Left cardiac atrium (tissue), 4 donors: ENCODE measurements at regions not wholly inside any gene's neighbourhood (a gene's known extent, or its start where the extent isn't known, plus 50 kb on each side); places are given as distances from the start of the nearest gene placed in this dataset.

Source experiments
- ATAC-seq, 2 donors: fragments of 200-7000 bp; cut with Tn5 transposase; one replicate each; pipeline ENCODE4 v1.9.1; 2020; ENCODE audit warnings: mild to moderate bottlenecking in 2 of 2, moderate library complexity in 2 of 2
- DNase-seq: peaks from one replicate; pipeline ENCODE4 v3.0.0-alpha.2; 2020
- intact Hi-C, 2 donors: fragments of 100-400 bp; cut with DNase I; formaldehyde crosslinking; loops; one replicate each; pipeline versions ENCODE4 v1.14.1 to v1.15.1; 2022 to 2023
- donor health status: DM: no; HTN: yes; CAD: no.
- donor health status: DM: no; HTN: yes; CAD: no; lungs with severe emphysema.
- donor health status: DM: yes; HTN: yes; CAD: no.
- donor health status: Dilated cardiomyopathy.

DNA sequence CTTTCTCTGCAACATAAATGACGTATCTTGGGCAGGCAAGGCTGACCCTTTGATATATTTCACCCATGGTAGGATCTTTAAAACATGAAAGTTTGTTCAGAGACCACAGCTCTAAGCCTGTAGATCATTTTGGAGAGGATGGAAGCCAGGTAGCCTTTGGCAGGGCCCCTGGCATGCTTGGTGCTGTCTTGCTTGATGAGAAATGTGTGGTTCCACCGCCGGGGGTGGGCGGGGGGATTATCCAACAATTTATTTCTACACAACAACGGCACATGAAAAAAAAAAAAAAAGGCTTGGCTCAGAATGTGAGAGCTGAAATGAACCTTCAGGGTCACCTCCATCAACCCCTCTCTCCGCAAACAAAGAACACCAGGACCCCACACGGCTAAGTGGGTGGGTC lies 112.9 kb upstream of the MBNL2 start:
- intact Hi-C loops = loop anchor here in 1 of 2 donors (5.0 kb wide), 1 partner anchor 253 kb away; no protein-coding TSS in a partner anchor
- no peak for ATAC-seq
- no peak for DNase-seq

DNA sequence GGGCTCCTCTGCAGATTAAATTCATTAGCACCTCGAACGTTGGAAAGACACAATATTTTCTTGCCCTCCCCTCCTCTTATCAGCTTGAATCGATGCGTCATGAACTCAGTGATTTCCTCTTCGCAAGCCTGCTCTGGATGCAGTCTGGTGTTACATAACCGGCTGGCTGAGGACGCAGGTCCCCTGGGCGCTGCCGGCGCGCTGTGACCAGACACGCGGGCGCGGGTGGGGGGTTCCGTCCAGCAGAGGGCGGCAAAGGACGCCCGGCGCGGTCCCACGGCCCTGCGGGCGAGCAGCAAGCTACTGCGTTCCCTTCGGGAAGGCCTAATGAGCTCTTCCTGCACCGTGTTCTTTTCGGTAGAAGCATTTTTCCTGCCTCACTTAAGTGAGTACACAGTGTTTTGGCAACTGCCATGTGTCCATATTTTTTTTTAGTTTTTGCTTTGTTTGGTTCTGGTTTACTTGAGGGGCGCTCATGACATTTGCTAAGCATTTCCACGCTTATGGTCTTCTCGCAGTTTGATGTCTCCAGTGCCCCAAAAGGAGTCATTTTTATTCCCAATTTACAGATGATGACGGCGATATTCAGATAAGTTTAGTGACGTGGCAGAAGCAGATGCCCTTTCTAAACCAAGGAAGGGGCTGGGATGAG lies 112.2 kb upstream of the MBNL2 start:
- ATAC-seq = peak; percentile 95 to 98
- intact Hi-C loops = loop anchor here (2.0 to 10.0 kb wide), 6 partner anchors 102 to 252 kb away; no protein-coding TSS in a partner anchor
- peak; percentile 93 for DNase-seq

DNA sequence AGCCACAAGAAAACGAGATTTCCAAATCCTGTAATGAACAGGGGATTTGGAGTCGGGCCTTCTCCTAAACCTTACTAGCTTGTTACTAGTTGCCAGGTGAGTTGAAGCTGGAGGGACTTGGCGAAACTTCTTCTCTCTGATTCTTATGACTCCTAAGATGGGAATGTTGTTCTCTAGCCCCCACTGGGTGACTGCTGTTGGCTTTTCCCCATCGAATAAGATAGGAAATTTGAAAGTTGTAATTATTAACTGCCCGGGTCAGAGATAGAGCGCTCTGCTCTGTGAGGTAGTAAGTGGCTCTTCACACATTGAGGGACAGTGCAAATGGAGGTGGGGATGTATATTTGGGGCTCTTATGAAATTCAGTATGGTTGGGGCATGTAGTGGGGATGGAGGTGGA lies 111.2 kb upstream of the MBNL2 start:
- no peak for DNase-seq
- intact Hi-C loops = loop anchor here (2.0 to 10.0 kb wide), 5 partner anchors 101 to 248 kb away; no protein-coding TSS in a partner anchor

DNA sequence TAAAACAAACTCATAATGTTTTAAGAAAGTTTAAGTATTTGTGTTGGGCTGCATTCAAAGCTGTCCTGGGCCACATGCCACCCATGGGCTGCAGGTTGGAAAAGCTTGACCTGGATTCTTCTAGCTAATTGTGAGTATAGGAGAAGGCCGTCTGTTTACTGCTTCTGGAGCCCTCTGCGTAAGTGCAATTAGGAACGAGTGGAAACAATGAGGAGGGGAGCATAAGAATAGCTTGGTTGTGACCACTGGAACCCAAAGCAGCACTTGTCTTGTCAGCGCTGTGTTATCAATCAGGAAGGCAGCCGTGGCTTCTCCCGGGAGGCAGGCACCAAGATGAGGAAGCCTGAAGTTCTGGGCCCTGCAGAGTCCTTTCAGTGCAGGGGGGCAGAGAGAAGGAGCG lies 110.4 kb upstream of the MBNL2 start:
- ATAC-seq = no peak
- intact Hi-C loops = loop anchor here (2.0 to 10.0 kb wide), 5 partner anchors 101 to 247 kb away; no protein-coding TSS in a partner anchor
- DNase-seq = no peak

More for the DNA sequence above, 111.2 kb upstream of the MBNL2 start:
- no peak for ATAC-seq

DNA sequence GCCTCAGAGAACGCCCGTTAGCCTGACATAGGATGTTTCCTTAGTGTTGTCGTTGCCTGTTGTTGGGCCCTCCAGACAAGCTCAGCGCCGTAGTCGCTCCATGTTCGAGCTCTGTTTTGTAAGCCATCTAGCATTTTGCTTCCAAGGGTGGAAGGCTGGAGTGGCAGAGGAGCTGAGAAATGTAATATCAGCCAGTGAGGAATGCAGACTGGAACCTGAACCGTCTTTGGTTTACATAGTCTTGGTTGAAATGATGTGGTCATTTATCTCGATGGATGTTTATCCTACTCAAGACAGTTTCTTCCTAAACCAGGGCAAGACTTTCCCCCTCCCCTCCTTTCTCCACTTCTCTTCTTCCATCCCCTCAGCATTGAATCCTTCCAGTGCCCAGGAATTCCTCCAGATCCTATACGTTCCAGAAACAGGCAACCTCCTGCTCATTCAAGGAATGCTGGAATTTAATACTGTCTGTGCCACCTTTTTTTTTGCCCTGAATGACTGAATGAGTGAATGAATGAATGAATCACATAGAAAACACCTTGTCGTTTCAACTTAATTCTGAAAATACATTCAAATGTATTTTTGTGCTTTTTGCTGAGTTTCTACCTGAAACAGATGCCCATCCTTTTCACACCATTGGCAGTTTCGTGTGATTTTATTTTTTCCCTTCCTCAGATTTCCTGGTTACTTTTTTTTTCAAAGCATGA lies 109.5 kb upstream of the MBNL2 start:
- no peak for ATAC-seq
- DNase-seq = no peak
- intact Hi-C loops = loop anchor here (5.0 to 10.0 kb wide), 4 partner anchors 100 to 232 kb away; no protein-coding TSS in a partner anchor

DNA sequence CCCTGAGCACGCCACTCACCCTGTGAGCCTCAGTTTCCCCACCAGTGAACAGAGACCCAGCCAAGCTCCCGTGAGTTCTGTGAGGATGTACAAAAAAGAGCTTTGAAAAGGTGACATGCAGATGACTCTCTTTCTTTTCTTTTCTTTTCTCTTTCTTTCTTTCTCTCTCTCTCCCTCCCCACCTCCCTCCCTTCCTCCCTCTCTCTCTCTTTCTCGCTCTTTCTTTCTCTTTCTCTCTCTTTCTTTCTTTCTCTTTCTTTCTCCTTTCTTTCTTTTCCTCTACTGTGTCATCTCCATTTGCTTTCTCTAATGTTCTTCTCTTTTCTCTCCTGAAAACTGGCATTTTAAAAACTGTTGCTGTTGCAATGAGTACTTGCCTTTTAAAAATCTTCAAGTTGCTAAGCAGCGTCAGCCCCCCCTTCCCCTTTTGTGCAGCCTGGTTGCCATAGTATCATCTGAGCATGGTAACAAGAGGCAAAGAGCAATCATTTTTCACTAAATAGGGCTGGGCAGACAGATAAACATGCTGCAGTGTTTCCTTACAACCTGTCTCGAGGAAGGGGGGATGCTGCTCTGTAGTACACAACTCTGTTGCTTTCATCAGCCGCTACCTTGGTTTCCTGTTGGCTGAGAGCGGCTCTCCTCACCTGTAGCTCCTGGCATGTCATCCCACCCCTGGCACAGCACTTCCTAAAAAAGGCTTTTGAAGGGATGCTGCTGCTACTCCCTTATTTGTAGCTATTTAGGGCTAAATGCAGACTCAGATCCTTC lies 108.7 kb upstream of the MBNL2 start:
- no peak for DNase-seq
- intact Hi-C loops = loop anchor here (5.0 to 10.0 kb wide), 4 partner anchors 99 to 231 kb away; no protein-coding TSS in a partner anchor
- no peak for ATAC-seq

DNA sequence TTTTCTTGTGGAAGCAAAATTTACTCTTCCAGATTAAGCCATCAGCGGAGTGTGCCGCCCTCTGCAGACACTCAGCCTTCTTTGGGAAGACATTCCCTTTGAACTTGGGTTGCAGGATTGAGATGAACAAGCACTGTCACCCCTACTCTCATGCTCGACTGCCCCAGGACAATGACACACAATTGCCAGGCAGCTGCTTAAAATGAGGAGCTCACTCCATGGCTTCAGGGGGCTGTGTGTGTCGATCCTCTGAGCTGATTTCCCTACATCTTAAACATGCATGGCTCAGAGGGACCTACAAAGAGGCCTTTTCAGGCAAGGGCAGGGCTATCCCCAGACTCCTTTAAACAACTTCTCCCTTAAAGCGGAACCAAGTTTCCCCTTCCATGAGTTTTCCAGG lies 107.5 kb upstream of the MBNL2 start:
- no peak for DNase-seq
- no peak for ATAC-seq
- intact Hi-C loops = loop anchor here (5.0 to 10.0 kb wide), 4 partner anchors 98 to 230 kb away; no protein-coding TSS in a partner anchor

DNA sequence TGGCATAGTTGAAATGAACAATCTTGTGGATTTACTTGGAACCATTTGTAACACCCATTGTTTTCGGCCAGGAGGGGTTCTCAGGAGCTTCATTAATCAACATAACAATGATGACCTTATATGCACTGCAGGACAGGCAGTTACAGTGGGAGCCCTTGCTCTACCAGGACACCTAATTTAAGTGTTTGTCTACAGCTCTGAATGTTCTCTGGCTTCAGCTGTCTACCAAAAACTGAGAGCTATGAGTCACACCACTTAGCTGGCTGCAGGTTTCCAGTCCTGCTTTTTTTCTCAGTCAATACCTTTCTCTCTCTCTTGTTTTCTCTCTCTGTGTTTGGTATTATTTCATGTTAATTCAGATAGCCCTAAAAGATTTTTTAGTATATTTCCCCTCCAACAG lies 105.4 kb upstream of the MBNL2 start:
- peak; percentile 72 to 86 for ATAC-seq
- DNase-seq = no peak
- intact Hi-C loops = loop anchor here in 1 of 2 donors (10.0 kb wide), 1 partner anchor 228 kb away; no protein-coding TSS in a partner anchor

DNA sequence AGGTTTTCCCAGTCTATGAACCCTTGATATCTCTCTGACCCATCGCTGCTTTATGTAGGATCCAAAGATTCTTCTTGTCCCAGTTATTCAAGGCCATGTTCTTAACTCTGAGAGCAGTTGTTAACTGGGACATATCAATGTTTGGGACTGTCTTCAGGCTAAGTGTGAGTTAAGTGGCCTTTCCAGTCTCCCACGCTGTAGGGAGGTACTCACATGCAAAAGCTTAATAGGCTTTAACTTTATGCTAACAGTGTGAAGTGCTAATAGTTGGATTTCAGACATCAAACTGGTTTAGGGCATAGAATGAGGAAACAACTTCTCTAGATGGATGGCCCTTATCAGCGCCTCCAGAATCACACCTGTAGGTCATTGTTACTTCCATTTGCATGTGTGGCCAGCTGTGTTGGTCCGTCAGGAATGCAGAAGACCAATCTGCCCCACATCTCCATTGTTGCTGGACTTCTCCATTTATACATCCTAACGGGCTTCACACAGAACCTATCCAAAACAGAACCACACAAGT lies 104.7 kb upstream of the MBNL2 start:
- DNase-seq = no peak
- intact Hi-C loops = loop anchor here in 1 of 2 donors (10.0 kb wide), 1 partner anchor 227 kb away; no protein-coding TSS in a partner anchor
- ATAC-seq = no peak

DNA sequence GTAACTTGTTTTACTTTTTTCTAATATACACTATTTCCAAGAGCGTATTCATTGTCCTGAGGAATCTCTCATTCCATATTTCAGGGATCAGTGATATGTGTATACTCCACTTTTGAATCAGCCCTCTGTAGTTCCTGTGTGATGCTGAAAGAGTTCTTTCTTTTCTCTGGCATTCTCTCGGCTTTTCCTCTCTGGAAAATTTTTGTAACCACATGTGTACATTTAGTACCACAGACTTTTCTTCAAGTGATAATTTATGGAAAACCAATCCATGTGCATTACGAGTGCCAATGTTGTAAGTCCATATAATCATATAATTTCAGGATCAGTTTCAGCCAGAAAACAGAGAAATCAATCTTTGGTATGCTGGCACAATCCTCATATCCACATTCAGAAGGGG lies 102.2 kb upstream of the MBNL2 start:
- DNase-seq (no peak), ATAC-seq (no peak)
- intact Hi-C loops = loop anchor here in 1 of 2 donors (10.0 kb wide), 1 partner anchor 225 kb away; no protein-coding TSS in a partner anchor

DNA sequence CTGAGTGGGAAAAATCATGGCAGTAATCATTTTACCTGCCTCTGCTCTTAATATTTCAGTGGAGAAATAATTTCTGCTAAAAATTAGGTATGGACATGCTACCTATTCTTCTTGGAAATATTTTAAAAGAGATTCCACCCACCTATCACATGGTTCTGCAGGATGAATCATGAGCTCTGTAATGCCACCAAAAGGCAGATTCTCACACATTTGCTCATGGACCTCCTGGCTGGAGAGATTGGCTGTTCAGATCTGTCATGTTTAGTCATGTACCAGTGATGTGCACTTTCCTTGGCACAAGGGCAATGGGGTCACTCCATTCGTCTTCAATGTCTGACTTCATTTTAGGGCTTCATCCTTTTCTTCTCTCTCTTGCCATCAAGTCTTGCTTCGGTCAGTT lies 101.8 kb upstream of the MBNL2 start:
- ATAC-seq = no peak
- DNase-seq = no peak
- intact Hi-C loops = no loop called here

DNA sequence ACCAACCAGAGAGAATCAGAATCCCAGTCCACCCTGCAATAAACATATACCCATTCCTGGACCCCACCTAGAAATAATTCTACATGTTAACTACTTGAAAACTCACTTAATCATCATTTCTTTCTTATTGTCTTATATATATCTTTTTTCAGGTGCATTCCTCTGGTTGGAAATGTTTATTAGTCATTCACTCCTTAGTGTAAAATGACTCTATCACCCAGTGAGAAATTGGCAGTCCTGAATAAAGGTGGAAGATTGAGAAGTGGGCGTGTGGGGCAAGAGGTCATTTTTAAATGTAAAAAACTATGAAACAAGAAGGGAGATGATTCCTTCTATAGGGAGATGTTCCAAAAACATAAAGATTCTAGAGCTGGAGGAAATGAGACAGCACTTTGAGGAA lies 101.2 kb upstream of the MBNL2 start:
- intact Hi-C loops = no loop called here
- DNase-seq (no peak), ATAC-seq (no peak)

DNA sequence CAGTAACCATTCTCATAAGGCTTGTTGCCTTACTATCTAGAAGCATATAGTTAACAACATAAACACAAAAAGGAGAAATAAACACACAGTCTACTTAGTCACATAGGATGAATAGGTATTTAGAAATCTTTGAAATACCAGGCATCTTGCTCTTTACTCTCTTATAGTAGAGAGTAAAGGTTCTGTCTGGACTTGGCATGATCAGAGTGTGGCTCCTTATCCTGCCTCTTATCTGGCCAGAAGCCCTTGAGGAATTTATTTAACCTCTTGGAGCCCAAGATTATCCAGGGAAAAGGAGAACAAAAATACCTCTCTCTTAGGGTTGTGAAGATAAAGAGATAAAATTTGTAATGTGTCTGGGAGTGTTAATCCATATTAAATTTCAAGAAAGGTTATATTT lies 100.2 kb upstream of the MBNL2 start:
- intact Hi-C loops = no loop called here
- ATAC-seq (no peak), DNase-seq (no peak)

DNA sequence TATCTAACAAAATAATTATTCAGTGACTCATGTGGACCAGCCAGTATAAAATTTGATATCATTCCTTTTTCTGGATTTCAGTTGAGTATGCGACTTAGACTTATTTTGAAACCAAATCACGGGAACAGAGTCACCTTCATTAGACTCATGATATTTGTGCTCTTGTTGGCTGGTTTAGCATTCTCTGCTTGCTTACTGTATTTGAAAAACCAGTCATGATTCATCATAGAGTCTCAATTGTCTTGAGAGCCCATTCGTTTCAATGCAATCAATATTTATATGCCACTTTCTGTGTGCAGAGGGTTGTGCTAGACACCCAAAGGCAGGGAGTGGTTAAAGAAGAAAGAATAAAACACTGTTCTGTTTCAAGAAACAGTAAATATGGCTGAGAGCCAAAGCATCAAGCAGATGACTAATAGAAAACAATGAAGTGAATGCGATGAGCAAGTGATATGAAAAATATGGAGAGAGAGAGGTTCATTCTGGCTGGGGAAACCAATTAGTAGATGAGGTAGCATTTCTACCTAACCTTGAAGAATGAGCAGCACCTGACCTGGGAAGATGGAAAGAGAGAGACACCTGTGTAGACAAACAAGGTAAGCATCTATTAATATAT lies 99.6 kb upstream of the MBNL2 start:
- ATAC-seq (peak in 1 of 2 donors; percentile 17), DNase-seq (no peak)
- intact Hi-C loops = no loop called here

DNA sequence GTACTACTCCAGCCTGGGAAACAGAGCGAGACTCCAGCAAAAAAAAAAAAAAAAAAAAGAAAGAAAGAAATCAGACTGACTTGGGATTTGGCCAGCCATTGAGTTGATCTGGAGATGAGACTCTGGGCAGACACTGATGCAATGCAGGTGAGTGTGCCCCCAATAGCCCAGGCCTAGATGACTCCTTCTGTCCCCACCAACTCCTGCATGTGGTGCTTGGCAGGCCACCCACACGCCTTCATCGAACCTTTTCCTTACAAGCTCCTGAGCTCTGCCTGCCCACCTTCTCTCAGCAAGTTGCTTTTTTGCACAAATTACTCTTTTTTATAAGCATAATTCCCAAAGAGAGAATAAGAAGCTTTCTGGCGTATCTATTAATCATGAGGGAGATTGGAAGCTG lies 97.9 kb upstream of the MBNL2 start:
- ATAC-seq = no peak
- intact Hi-C loops = no loop called here
- no peak for DNase-seq

DNA sequence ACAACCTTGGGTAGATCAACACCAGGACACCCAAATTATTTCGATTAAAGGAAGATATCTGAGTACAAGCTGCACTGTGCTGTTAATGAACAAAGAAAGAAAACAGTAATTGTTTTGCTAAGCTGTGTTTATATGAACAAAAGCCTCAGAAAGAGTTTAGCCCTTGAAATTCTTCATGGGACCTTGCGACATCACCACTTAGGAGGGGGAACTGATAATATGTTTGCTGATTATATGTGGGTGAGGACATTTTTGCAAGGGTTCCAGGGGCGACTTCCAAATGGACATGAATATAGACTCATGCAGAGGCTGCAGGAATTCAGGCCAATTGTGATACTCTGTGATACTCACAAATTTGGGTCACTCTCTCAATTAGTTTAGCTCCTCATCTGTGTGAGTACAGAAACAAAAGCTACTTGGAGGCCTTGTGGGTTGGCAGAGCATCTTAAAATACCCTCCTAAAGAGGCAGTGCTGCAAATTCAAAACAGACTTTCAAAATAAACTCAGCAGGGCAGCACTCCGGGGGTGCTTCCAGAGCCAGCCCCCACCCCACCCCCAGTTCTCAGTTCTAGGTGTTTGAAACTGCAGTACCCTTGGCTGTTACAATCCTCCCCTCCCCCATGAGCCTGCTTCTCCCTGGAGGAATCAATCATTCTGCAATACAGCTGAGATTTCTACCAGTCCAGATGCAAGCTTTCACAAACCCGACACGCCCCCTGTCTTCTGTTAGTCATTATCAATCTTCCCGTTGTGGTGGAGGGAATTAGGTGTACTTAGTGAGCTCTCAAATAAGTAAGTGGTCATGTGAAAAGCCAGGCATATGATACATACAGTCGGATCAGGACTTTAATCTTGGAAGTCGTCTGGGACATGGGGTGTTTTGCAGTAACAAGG lies 97.0 kb upstream of the MBNL2 start:
- ATAC-seq (peak; percentile 55 to 71), DNase-seq (peak; percentile 35)
- intact Hi-C loops = no loop called here

DNA sequence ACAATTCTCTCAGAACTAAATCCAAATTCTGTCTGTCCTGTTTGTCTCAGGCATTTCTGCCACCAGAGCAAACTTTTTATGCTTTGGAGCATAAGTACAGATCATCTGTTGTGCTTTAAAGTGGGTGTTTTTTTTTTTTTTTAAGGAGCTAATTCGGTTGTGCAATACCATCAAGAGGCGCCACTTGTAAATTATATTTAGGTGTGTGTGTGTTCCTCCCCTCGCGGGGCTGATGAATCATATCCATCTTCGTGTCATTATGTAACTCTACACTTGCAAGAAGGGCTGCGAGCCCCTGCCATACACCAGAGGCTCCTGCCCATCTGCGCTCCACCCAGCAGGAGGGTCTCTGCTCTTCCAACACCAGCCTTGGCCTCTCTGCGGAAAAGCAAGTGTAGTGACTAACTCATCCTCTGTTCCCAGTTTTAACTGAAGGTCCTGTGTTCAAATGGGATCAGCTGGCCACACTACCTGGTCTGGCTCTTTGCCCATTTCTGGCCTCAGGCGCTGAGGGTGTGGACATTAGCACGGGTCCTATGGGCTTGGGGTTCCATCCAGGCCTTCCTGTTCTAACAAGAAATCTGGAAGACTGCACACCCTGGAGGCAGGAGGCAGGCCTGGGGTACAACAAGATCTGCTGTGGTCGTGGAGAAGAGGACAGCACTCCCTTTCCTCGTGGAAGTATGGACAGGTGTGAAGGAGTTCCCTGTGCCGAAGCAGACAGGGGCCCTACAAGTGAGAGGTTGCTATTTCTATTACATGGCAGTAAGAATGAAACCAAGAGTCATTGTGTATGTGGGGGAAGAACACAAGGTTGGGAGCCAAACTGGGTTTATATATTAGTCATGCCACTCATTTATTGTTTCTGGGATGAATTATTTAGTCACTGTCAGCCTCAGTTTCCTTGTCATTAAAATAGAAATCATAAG lies 96.1 kb upstream of the MBNL2 start:
- intact Hi-C loops = no loop called here
- DNase-seq = peak; percentile 33
- peak; percentile 36 to 84 for ATAC-seq
